GM10248 (cell line): ENCODE measurements at regions not wholly inside any gene's neighbourhood (a gene's known extent, or its start where the extent isn't known, plus 50 kb on each side); places are given as distances from the start of the nearest gene placed in this dataset.

ENCODE experiments used
- CTCF ChIA-PET: fragments of 300-600 bp; sonication (Branson Sonifier 250); formaldehyde crosslinking; extraction: SDS; loops from one replicate; lab custom pipeline; 2021; ENCODE audit warnings: antibody characterized with exemption; lab: Yijun Ruan, JAX
- POLR2A ChIA-PET: fragments of 350-650 bp; sonication (Branson Sonifier 250); formaldehyde crosslinking; extraction: SDS; loops from one replicate; lab custom pipeline; 2020; ENCODE audit warnings: antibody characterized with exemption; lab: Yijun Ruan, JAX
- DNase-seq: peaks from one replicate; pipeline ENCODE4 v3.0.0; 2012; ENCODE audit errors: extremely low spot score
- TF ChIP-seq, protein P1 (sequence below): IDR thresholded peaks from 2 replicates; pipeline ENCODE4 v1.5.1; 2012; ENCODE audit warnings: mild to moderate bottlenecking, low read depth; ENCODE audit errors: extremely low read depth, missing control alignments, control extremely low read depth

DNA sequence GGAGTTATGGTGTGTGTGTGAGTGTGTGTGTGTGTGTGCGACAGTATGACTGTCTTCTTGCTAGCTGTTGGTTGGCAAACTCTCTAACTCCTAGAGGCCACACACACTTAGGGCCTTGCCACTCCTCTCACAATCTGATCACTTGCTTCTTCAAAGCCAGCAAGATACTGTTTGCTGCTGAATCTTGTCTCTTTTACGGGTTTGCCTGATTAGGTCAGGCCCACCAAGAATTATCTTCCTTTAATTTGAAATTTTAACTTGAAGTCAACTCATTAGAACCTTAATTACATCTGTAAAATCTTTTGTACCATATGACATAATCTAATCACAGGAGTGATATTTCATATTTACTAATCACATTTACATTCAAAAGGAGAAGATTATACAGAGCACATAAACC lies 359.2 kb upstream of the SGCG start:
- CTCF ChIA-PET = no interaction called here
- TF ChIP-seq, protein P1, sequence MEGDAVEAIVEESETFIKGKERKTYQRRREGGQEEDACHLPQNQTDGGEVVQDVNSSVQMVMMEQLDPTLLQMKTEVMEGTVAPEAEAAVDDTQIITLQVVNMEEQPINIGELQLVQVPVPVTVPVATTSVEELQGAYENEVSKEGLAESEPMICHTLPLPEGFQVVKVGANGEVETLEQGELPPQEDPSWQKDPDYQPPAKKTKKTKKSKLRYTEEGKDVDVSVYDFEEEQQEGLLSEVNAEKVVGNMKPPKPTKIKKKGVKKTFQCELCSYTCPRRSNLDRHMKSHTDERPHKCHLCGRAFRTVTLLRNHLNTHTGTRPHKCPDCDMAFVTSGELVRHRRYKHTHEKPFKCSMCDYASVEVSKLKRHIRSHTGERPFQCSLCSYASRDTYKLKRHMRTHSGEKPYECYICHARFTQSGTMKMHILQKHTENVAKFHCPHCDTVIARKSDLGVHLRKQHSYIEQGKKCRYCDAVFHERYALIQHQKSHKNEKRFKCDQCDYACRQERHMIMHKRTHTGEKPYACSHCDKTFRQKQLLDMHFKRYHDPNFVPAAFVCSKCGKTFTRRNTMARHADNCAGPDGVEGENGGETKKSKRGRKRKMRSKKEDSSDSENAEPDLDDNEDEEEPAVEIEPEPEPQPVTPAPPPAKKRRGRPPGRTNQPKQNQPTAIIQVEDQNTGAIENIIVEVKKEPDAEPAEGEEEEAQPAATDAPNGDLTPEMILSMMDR = no peak
- POLR2A ChIA-PET = no interaction called here
- no peak for DNase-seq

DNA sequence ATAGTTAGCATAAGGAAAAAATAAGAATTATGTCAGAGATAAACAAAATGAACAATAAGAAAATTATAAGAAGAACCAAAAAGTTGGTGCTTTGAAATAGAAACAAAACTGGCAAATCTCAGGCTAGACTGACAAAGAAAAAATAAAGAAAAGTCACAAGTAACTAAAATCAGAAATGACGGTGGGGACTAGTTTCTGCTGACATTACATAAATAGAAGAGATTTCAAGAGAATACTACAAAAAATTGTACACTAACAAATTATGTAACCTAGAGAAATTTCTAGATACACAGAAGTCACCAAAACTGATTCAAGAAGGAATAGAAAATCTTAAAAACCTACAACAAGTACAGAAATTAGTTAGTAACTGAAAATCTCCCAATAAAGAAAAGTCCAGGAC lies 355.6 kb upstream of the SGCG start:
- POLR2A ChIA-PET = no interaction called here
- CTCF ChIA-PET = no interaction called here
- TF ChIP-seq, protein P1 = no peak
- no peak for DNase-seq

DNA sequence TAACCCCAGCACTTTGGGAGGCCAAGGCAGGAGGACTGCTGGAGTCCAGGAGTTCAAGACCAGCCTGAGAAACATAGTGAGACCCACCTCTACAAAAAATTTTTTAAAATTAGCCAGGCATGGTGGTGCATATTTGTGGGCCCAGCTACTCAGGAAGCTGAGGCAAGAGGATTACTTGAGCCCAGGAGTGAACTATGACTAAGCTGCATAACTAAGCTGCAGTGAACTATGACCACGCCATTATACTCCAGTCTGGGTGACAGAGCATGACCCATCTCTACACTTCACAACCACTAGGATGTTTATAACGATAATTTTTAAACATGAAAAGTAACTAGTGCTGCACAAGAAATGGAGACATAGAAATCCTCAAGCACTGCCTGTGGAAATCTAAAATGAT lies 352.7 kb upstream of the SGCG start:
- TF ChIP-seq, protein P1 = no peak
- POLR2A ChIA-PET = no interaction called here
- no peak for DNase-seq
- CTCF ChIA-PET = no interaction called here

DNA sequence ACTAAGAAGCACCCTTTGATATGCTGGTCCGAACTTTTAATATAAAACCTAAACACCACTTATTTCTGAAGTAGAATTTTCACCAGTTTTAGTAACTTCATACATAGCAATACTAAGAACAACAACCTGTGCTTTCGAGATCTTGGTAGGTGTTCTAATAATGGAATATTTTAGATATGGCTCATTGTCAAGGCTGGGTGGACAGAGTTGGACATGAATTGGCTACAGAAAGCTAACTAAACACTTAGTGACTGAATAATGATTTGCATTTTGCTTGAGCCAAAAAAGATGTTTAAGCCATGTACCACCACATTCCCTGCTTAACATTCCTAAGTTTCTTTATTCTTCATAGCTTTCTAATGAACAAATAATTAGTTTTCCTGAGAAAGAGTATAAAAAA lies 344.3 kb upstream of the SGCG start:
- ChIA-PET CTCF (no interaction called here), POLR2A (no interaction called here)
- TF ChIP-seq, protein P1 = no peak
- no peak for DNase-seq

DNA sequence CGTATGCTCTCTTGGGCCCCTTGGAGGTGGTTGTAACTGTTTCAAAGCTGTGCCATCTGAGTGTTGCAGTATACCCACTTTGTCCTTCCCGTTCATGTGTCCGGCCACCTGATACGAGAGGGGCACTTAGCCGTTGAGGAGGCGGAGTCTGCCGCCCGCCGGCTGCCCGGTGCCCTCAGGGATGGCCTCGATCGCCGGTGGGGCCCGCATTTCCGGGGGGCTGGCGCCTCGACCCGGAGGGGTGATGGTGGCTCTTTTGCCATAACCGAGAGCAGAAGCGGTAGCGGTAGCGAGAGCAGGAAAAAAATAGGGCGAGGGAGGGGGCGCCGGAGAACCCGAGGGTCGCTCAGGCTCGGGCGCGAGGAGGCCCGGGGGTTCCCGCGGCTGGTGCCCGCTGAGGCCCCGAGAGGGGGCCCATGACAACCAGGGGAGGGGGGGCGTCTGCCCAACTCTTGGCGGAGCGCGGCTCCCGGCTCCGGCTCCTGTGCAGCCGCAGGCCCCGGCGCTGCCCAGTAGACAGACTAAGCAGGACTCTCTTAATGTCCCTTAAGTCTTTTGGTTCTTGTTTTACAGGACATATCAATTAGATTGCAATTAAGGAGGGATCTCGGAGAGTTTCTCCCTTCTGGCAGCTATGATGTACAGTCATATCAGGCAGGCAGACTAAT lies 342.7 kb upstream of the SGCG start:
- DNase-seq = no peak
- ChIA-PET POLR2A (no interaction called here), CTCF (no interaction called here)
- TF ChIP-seq, protein P1 = no peak

DNA sequence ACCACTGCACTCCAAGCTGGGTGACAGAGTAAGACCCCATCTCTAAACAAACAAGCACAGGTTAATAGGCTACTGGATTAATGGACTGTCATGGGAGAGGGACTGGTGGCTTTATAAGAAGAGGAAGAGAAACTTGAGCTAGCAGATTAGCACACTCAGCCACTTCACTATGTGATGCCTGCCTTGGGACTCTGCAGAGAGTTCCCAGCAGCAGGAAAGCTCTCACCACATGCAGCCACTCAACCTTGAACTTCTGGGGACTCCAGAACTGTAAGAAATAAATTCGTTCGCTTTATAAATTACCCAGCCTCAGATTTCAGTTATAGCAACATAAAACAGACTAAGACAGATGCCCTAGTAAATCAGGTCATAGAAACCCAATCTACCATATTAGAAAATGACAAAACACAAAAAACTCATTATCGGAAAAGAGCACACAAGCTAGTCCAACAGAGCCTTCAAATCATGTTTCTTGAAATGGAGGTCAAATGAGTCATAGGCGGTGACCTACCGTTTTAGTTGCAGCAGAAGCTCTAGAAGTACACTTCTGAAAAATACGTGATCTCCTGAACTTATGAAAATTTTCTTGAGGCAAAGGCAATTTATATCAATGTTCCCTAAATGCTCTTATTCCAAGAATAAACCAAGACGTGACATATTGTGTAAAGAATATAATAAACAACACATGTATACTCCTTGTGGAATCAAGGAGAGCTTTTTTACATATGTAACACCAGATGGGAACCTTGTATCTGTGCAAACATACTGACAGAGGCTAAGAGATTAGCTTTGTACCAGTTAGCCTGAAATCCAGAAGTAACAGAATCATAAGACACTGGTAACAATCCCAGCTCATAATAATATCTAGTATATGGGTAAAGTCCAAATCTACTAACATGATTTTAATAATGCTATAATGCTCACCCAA lies 340.9 kb upstream of the SGCG start:
- DNase-seq = no peak
- ChIA-PET POLR2A (no interaction called here), CTCF (interaction anchor here (0.8 to 1.5 kb wide), 5 partner anchors 9 to 39 kb away, joined by 3 to 5 read pairs (median 3); no protein-coding TSS in a partner anchor)
- TF ChIP-seq, protein P1 = no peak
